Hematopoietic multipotent progenitor cell (in vitro differentiated cells): ENCODE measurements at regions not wholly inside any gene's neighbourhood (a gene's known extent, or its start where the extent isn't known, plus 50 kb on each side); places are given as distances from the start of the nearest gene placed in this dataset.
"Not testable (repeated sequence)": the region's sequence is repeated elsewhere in the genome, so short reads cannot be mapped to it uniquely, and the experiment has no call there.

Experiments used
- DNase-seq, 3 donors: peaks; one replicate each; pipeline ENCODE4 v3.0.0-alpha.2; 2011 to 2015; ENCODE audit warnings: low read depth in 2 of 3, low spot score in 2 of 3

- DNase-seq: no peak
These were observed 226.7 kb upstream of the ZNF804A start for GRCh38 chr2:184371641-184372040.

GRCh38 chr2:184372484-184372883 is 225.8 kb upstream of the ZNF804A start:
- no peak for DNase-seq

GRCh38 chr2:184394642-184395041 is 203.7 kb upstream of the ZNF804A start:
- no peak for DNase-seq

GRCh38 chr2:184402381-184402780 is 195.9 kb upstream of the ZNF804A start:
- no peak for DNase-seq

GRCh38 chr2:184407041-184407630 is 191.2 kb upstream of the ZNF804A start:
- DNase-seq: not testable (repeated sequence)

- no peak for DNase-seq
These were observed 188.2 kb upstream of the ZNF804A start for GRCh38 chr2:184410160-184410559.

- no peak for DNase-seq
These were observed 185.1 kb upstream of the ZNF804A start for GRCh38 chr2:184413221-184413620.

GRCh38 chr2:184413671-184414229 is 184.6 kb upstream of the ZNF804A start:
- DNase-seq: no peak

GRCh38 chr2:184416146-184416913 is 182.0 kb upstream of the ZNF804A start:
- no peak for DNase-seq

- no peak for DNase-seq
These were observed 178.6 kb upstream of the ZNF804A start for GRCh38 chr2:184419744-184420143.

GRCh38 chr2:184421456-184421855 is 176.9 kb upstream of the ZNF804A start:
- not testable (repeated sequence) for DNase-seq

- DNase-seq: no peak
These were observed 173.2 kb upstream of the ZNF804A start for GRCh38 chr2:184425083-184425482.

GRCh38 chr2:184444217-184444616 is 154.1 kb upstream of the ZNF804A start:
- no peak for DNase-seq

GRCh38 chr2:184444623-184445223 is 153.6 kb upstream of the ZNF804A start:
- no peak for DNase-seq

GRCh38 chr2:184449760-184450159 is 148.6 kb upstream of the ZNF804A start:
- DNase-seq: no peak

GRCh38 chr2:184452907-184453306 is 145.4 kb upstream of the ZNF804A start:
- DNase-seq: no peak

GRCh38 chr2:184455624-184456023 is 142.7 kb upstream of the ZNF804A start:
- DNase-seq: no peak

- not testable (repeated sequence) for DNase-seq
These were observed 141.6 kb upstream of the ZNF804A start for GRCh38 chr2:184456693-184457092.

GRCh38 chr2:184463102-184463865 is 135.0 kb upstream of the ZNF804A start:
- no peak for DNase-seq

GRCh38 chr2:184463866-184464248 is 134.5 kb upstream of the ZNF804A start:
- no peak for DNase-seq

GRCh38 chr2:184468826-184469225 is 129.5 kb upstream of the ZNF804A start:
- no peak for DNase-seq
